ENCODE measurements at regions not wholly inside any gene's neighbourhood (a gene's known extent, or its start where the extent isn't known, plus 50 kb on each side); places are given as distances from the start of the nearest gene placed in this dataset.

DNA sequence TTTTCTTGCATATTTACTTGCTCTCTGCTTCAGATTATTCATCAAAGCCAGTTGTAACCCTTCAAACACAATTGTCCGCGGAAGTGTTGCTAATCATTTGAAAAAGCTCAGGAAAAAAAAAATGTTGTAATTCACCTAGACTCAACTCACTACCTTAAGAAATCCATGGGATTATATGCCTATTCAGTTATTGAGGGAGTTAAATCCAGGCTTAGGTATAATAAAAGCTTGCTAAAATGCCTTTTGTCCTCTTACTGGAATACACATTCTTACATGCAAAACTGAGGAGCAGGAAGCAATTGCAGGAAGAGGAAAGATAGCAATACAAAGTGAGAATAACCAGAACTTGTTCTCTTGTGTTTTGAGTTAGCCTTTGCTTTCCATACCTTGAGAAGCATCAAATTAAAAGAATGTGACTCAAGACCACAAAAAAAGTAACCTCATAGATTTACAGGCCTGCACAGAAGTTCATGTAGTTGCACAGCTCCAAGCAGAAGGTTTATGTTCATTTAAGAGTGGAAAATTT lies 91.4 kb upstream of the FAM241A start:
- no peaks in the 10 kb centered on the region for H3K36me3 ChIP-seq (replicated peaks; ENCODE audit: insufficient read depth, low read depth)
- peak overlapping the region; percentile 25 for H3K4me2 ChIP-seq
- H3K4me3 ChIP-seq, result no peak overlapping the region
- no peaks in the 10 kb centered on the region for H4K20me1 ChIP-seq (ENCODE audit: insufficient read depth, poor library complexity, severe bottlenecking)
- DNase-seq (ENCODE audit: low spot score), result no peak
- no peak overlapping the region for H3K27ac ChIP-seq
- no peaks in the 10 kb centered on the region for H3K79me2 ChIP-seq
- no peak for TF ChIP-seq EZH2phosphoT487 (IDR thresholded peaks at IDR 0.05; ENCODE audit: low read depth, severe bottlenecking, unreplicated experiment)
- no peak for TF ChIP-seq EZH2 (IDR thresholded peaks at IDR 0.05; ENCODE audit: borderline replicate concordance)
- TF ChIP-seq, protein P1, sequence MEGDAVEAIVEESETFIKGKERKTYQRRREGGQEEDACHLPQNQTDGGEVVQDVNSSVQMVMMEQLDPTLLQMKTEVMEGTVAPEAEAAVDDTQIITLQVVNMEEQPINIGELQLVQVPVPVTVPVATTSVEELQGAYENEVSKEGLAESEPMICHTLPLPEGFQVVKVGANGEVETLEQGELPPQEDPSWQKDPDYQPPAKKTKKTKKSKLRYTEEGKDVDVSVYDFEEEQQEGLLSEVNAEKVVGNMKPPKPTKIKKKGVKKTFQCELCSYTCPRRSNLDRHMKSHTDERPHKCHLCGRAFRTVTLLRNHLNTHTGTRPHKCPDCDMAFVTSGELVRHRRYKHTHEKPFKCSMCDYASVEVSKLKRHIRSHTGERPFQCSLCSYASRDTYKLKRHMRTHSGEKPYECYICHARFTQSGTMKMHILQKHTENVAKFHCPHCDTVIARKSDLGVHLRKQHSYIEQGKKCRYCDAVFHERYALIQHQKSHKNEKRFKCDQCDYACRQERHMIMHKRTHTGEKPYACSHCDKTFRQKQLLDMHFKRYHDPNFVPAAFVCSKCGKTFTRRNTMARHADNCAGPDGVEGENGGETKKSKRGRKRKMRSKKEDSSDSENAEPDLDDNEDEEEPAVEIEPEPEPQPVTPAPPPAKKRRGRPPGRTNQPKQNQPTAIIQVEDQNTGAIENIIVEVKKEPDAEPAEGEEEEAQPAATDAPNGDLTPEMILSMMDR (IDR thresholded peaks at IDR 0.05; ENCODE audit: poor library complexity), result no peak
- no peaks in the 10 kb centered on the region for H3K4me1 ChIP-seq (ENCODE audit: insufficient read depth)
- H3K9me2 ChIP-seq (replicated peaks; ENCODE audit: insufficient read depth), result no peaks in the 10 kb centered on the region
- H2AFZ ChIP-seq, result peak overlapping the region; percentile 13
- H3K27me3 ChIP-seq, result no peaks in the 10 kb centered on the region
- 73% methylated on average over 2 of the region's 2 CpGs for WGBS (ENCODE audit: low lambda C conversion rate, missing lambda C conversion rate)
- no peaks in the 10 kb centered on the region for H3K9me3 ChIP-seq (ENCODE audit: low read depth)

DNA sequence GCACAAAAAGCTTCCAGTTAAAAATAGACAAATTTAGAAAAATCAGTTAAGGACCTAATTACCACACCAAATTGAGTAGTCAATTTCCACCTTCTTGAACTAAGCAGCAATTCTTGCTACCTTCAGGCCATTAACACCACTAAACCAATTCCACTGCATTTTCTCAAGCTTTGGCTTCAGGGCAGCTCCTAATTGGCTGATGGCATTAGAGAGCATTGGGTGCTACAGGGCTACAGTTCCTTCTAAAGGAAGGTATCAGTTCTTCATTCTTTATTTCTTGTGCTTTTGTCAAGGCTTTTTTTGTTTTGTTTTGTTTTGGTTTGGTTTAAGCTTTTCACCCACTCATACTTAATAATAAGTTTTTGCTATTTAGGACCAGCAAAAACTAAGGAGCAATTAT lies 90.2 kb upstream of the FAM241A start:
- Histone ChIP-seq H3K4me3 (no peak overlapping the region), H3K27ac (no peak overlapping the region), H4K20me1 (ENCODE audit: insufficient read depth, poor library complexity, severe bottlenecking) (no peaks in the 10 kb centered on the region), H2AFZ (no peak overlapping the region), H3K4me2 (no peak overlapping the region), H3K27me3 (no peaks in the 10 kb centered on the region), H3K79me2 (no peaks in the 10 kb centered on the region), H3K9me2 (replicated peaks; ENCODE audit: insufficient read depth) (no peaks in the 10 kb centered on the region), H3K36me3 (replicated peaks; ENCODE audit: insufficient read depth, low read depth) (no peaks in the 10 kb centered on the region), H3K9me3 (ENCODE audit: low read depth) (no peaks in the 10 kb centered on the region), H3K4me1 (ENCODE audit: insufficient read depth) (no peaks in the 10 kb centered on the region)
- TF ChIP-seq EZH2phosphoT487 (IDR thresholded peaks at IDR 0.05; ENCODE audit: low read depth, severe bottlenecking, unreplicated experiment) (no peak), EZH2 (IDR thresholded peaks at IDR 0.05; ENCODE audit: borderline replicate concordance) (no peak)
- TF ChIP-seq, protein P1 (IDR thresholded peaks at IDR 0.05; ENCODE audit: poor library complexity), result no peak
- no peak for DNase-seq (ENCODE audit: low spot score)

DNA sequence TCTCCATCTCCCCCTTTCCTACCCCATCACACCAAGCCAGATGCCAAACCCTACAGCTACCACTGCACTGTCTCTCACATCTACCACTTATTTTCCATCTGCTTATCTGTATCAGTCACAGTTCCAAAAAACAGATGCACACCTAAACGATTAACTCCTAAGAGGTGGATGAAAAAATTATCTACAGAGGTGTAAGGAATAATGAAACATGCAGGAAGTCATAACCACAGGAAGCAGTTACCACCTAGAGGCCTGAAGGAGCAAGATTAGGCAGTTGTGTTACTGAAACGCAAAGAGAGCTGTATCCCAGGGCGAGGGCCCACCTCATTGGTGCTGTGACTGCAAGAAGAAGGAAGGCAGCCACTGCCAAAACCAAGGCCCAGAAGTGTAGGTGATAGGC lies 87.8 kb upstream of the FAM241A start:
- H3K27ac ChIP-seq, result no peak overlapping the region
- no peaks in the 10 kb centered on the region for H3K9me3 ChIP-seq (ENCODE audit: low read depth)
- no peak overlapping the region for H3K4me2 ChIP-seq
- H2AFZ ChIP-seq, result no peak overlapping the region
- H3K79me2 ChIP-seq, result no peaks in the 10 kb centered on the region
- TF ChIP-seq EZH2 (IDR thresholded peaks at IDR 0.05; ENCODE audit: borderline replicate concordance), result no peak
- TF ChIP-seq, protein P1 (IDR thresholded peaks at IDR 0.05; ENCODE audit: poor library complexity), result no peak
- TF ChIP-seq EZH2phosphoT487 (IDR thresholded peaks at IDR 0.05; ENCODE audit: low read depth, severe bottlenecking, unreplicated experiment), result no peak
- no peak for DNase-seq (ENCODE audit: low spot score)
- H3K27me3 ChIP-seq, result no peaks in the 10 kb centered on the region
- H3K9me2 ChIP-seq (replicated peaks; ENCODE audit: insufficient read depth), result no peaks in the 10 kb centered on the region
- no peak overlapping the region for H3K4me3 ChIP-seq
- 72% methylated on average over 3 of the region's 3 CpGs for WGBS (ENCODE audit: low lambda C conversion rate, missing lambda C conversion rate)
- H3K36me3 ChIP-seq (replicated peaks; ENCODE audit: insufficient read depth, low read depth), result no peaks in the 10 kb centered on the region
- no peaks in the 10 kb centered on the region for H3K4me1 ChIP-seq (ENCODE audit: insufficient read depth)
- H4K20me1 ChIP-seq (ENCODE audit: insufficient read depth, poor library complexity, severe bottlenecking), result no peaks in the 10 kb centered on the region

DNA sequence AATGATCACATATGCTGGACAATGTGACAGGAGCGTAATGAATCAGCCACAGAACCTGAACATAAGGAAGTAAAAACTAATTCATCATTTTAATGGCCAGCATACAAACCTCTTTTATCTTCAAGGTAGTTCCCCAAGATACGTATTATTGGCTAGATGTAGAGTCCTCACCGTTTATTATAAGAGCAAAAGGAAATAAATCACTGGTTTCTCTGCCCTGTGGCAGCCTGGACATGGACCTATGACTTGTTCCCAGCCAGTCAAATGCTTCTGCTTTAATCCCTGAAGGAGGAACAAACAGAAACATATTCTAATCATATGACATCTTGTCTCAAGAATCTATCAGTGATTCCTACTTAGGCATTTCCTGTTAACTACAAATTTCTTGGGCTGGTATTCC lies 86.8 kb upstream of the FAM241A start:
- Histone ChIP-seq H3K9me3 (ENCODE audit: low read depth) (no peaks in the 10 kb centered on the region), H4K20me1 (ENCODE audit: insufficient read depth, poor library complexity, severe bottlenecking) (no peaks in the 10 kb centered on the region), H3K27ac (no peak overlapping the region), H3K4me2 (no peak overlapping the region), H3K9me2 (replicated peaks; ENCODE audit: insufficient read depth) (no peaks in the 10 kb centered on the region), H3K27me3 (no peaks in the 10 kb centered on the region), H3K79me2 (no peaks in the 10 kb centered on the region), H3K4me3 (no peak overlapping the region), H3K4me1 (ENCODE audit: insufficient read depth) (no peaks in the 10 kb centered on the region), H3K36me3 (replicated peaks; ENCODE audit: insufficient read depth, low read depth) (no peaks in the 10 kb centered on the region), H2AFZ (no peak overlapping the region)
- TF ChIP-seq, protein P1 (IDR thresholded peaks at IDR 0.05; ENCODE audit: poor library complexity), result no peak
- TF ChIP-seq EZH2 (IDR thresholded peaks at IDR 0.05; ENCODE audit: borderline replicate concordance) (no peak), EZH2phosphoT487 (IDR thresholded peaks at IDR 0.05; ENCODE audit: low read depth, severe bottlenecking, unreplicated experiment) (no peak)
- DNase-seq (ENCODE audit: low spot score), result no peak
- WGBS (ENCODE audit: low lambda C conversion rate, missing lambda C conversion rate), result 77% methylated on average over 3 of the region's 3 CpGs
